B cell (primary cell): ENCODE measurements at regions not wholly inside any gene's neighbourhood (a gene's known extent, or its start where the extent isn't known, plus 50 kb on each side); places are given as distances from the start of the nearest gene placed in this dataset.

Source experiments
- CTCF ChIP-seq: fragments of 200-600 bp; IDR thresholded peaks from one replicate; pipeline ENCODE4 v1.8.0; 2022; ENCODE audit warnings: antibody characterized with exemption, mild to moderate bottlenecking
- EZH2 ChIP-seq: IDR thresholded peaks from 2 replicates; pipeline ENCODE4 v1.6.1; 2012; ENCODE audit warnings: borderline replicate concordance, low read depth, mild to moderate bottlenecking, moderate library complexity, low read length; ENCODE audit not compliant: insufficient read depth, poor library complexity, severe bottlenecking

- TF ChIP-seq CTCF (no peak), EZH2 (no peak)
Measured at GRCh38 chr5:159422910-159423309, 92.6 kb upstream of the IL12B start.
